ENCODE measurements at regions not wholly inside any gene's neighbourhood (a gene's known extent, or its start where the extent isn't known, plus 50 kb on each side); places are given as distances from the start of the nearest gene placed in this dataset.
"Not testable (repeated sequence)": the region's sequence is repeated elsewhere in the genome, so short reads cannot be mapped to it uniquely, and the experiment has no call there.

DNA sequence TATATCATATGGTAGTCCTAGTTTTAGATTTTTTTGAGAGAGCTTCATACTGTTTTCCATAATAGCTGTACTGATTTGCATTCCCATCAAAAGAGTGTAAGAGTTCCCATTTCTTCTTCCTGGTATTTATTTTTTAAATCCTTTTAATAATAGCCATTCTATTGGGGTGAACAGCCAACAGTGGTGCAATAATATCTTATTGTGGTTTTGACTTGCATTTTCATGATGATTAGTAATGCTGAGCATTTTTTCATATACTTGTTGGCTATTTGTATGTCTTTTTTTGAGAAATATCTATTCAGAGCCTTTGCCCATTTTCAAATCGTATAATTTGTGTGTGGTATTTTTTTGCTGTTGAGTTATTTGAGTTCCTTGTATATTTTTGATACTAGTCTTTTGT, 167.4 kb downstream of the FZD1 start:
- TF ChIP-seq, protein P1, sequence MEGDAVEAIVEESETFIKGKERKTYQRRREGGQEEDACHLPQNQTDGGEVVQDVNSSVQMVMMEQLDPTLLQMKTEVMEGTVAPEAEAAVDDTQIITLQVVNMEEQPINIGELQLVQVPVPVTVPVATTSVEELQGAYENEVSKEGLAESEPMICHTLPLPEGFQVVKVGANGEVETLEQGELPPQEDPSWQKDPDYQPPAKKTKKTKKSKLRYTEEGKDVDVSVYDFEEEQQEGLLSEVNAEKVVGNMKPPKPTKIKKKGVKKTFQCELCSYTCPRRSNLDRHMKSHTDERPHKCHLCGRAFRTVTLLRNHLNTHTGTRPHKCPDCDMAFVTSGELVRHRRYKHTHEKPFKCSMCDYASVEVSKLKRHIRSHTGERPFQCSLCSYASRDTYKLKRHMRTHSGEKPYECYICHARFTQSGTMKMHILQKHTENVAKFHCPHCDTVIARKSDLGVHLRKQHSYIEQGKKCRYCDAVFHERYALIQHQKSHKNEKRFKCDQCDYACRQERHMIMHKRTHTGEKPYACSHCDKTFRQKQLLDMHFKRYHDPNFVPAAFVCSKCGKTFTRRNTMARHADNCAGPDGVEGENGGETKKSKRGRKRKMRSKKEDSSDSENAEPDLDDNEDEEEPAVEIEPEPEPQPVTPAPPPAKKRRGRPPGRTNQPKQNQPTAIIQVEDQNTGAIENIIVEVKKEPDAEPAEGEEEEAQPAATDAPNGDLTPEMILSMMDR (IDR thresholded peaks at IDR 0.05; ENCODE audit: unreplicated experiment), result no peak
- Mint-ChIP-seq H3K4me1 (ENCODE audit: unreplicated experiment) (no peaks in the 10 kb centered on the region), H3K27ac (ENCODE audit: unreplicated experiment) (no peak overlapping the region), H3K36me3 (ENCODE audit: low read depth, unreplicated experiment) (no peaks in the 10 kb centered on the region), H3K4me3 (ENCODE audit: unreplicated experiment) (no peak overlapping the region), H3K27me3 (ENCODE audit: unreplicated experiment) (no peaks in the 10 kb centered on the region), H3K9me3 (ENCODE audit: unreplicated experiment) (no peaks in the 10 kb centered on the region)
- no peak for DNase-seq (ENCODE audit: low spot score)

DNA sequence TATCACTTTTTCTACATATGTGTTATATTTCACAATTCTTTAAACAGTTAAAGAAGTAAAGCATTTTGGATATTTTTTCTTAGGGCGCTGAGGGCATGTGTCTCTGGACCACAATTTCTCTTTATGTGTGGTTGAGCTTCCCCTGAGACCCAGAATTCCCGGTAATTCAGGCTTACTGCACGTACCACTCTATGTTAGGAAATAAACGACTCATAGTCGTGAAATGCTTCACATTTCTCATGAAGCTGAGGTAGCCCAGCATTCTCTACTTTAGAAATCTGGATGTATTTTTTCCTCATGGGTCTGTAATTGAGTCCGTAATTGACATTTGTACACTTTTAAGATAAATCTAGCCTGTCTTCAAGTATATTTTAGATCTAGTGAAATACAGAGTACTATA, 170.6 kb downstream of the FZD1 start:
- Mint-ChIP-seq H3K27me3 (ENCODE audit: unreplicated experiment) (no peaks in the 10 kb centered on the region), H3K4me1 (ENCODE audit: unreplicated experiment) (no peaks in the 10 kb centered on the region), H3K4me3 (ENCODE audit: unreplicated experiment) (no peak overlapping the region), H3K36me3 (ENCODE audit: low read depth, unreplicated experiment) (no peaks in the 10 kb centered on the region), H3K27ac (ENCODE audit: unreplicated experiment) (no peak overlapping the region), H3K9me3 (ENCODE audit: unreplicated experiment) (peaks cover 4% of the 10 kb centered on the region)
- TF ChIP-seq, protein P1 (IDR thresholded peaks at IDR 0.05; ENCODE audit: unreplicated experiment), result no peak
- no peak for DNase-seq (ENCODE audit: low spot score)

DNA sequence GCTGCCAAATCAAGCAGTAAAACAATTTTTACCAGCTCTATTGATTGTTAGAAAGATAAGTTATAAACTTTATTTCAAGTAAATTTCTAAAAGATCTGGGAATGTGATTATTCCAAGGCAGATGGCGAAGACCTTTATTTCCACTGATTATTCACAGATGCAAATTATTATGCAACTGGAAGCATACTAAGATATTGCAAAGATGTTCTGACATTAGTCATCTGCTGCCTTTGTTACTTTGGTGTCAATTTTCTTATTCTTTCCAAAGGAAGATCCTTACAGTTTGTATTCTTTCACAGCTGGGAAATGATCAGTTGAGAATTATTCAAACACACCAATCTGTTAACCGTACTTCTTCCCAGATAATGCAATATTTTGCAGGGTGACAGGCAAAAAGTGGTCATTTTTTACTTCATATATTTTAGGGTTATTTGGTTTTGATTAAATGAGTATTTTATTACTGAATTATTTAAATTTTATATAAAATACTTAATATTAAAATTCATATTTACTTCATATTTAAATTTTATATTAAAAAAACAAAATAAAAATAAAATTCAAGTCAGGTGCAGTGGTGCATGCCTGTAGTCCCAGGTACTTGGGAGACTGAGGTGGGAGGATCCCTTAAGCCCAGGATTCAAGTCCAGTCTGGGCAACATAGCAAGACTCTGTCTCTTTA, 171.3 kb downstream of the FZD1 start:
- Mint-ChIP-seq H3K4me1 (ENCODE audit: unreplicated experiment) (no peaks in the 10 kb centered on the region), H3K27me3 (ENCODE audit: unreplicated experiment) (no peaks in the 10 kb centered on the region), H3K36me3 (ENCODE audit: low read depth, unreplicated experiment) (no peaks in the 10 kb centered on the region), H3K9me3 (ENCODE audit: unreplicated experiment) (peaks cover 4% of the 10 kb centered on the region), H3K4me3 (ENCODE audit: unreplicated experiment) (no peak overlapping the region), H3K27ac (ENCODE audit: unreplicated experiment) (no peak overlapping the region)
- TF ChIP-seq, protein P1 (IDR thresholded peaks at IDR 0.05; ENCODE audit: unreplicated experiment), result no peak
- no peak for DNase-seq (ENCODE audit: low spot score)

DNA sequence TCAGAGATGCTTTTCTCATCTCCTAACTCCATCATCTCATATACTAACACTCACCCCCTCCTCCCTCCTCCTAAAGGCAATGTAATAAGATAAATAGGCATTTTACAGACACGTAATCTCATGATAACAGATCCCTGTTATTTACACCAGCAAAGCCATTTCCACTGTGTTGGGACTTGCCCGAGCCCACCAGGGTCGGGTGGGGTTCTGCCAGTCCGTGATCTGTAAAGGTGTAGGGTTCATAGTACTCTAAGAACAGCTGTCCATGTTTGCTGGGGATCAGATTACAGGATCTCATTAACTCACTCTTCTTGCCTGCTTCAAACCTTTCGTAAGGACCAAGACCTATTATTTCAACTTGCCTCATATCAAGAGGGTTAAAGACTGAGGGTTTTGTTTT, 172.4 kb downstream of the FZD1 start:
- no peak overlapping the region for H3K27ac Mint-ChIP-seq (ENCODE audit: unreplicated experiment)
- no peaks in the 10 kb centered on the region for H3K36me3 Mint-ChIP-seq (ENCODE audit: low read depth, unreplicated experiment)
- H3K27me3 Mint-ChIP-seq (ENCODE audit: unreplicated experiment), result no peaks in the 10 kb centered on the region
- DNase-seq (ENCODE audit: low spot score), result no peak
- TF ChIP-seq, protein P1 (IDR thresholded peaks at IDR 0.05; ENCODE audit: unreplicated experiment), result no peak
- peaks cover 4% of the 10 kb centered on the region for H3K9me3 Mint-ChIP-seq (ENCODE audit: unreplicated experiment)
- H3K4me3 Mint-ChIP-seq (ENCODE audit: unreplicated experiment), result no peak overlapping the region
- H3K4me1 Mint-ChIP-seq (ENCODE audit: unreplicated experiment), result no peaks in the 10 kb centered on the region

DNA sequence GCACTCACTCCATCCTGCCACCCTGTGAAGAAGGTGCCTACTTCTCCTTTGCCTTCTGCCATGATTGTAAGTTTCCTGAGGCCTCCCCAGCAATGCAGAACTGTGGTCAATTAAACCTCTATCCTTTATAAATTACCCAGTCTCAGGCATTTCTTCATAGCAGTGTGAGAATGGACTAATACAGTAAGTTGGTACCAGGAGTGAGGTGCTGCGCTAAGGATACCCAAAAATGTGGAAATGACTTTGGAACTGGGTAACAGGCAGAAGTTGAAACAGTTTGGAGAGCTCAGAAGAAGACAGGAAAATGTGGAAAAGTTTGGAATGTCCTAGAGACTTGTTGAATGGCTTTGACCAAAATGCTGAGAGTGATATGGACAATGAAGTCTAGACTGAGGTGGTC, 176.0 kb downstream of the FZD1 start:
- H3K9me3 Mint-ChIP-seq (ENCODE audit: unreplicated experiment); H3K36me3 Mint-ChIP-seq (ENCODE audit: low read depth, unreplicated experiment); H3K27ac Mint-ChIP-seq (ENCODE audit: unreplicated experiment); H3K4me3 Mint-ChIP-seq (ENCODE audit: unreplicated experiment); DNase-seq (ENCODE audit: low spot score); H3K27me3 Mint-ChIP-seq (ENCODE audit: unreplicated experiment); H3K4me1 Mint-ChIP-seq (ENCODE audit: unreplicated experiment): not testable (repeated sequence)
